Common myeloid progenitor, CD34-positive (primary cell): ENCODE measurements at regions not wholly inside any gene's neighbourhood (a gene's known extent, or its start where the extent isn't known, plus 50 kb on each side); places are given as distances from the start of the nearest gene placed in this dataset.
A peak's percentile ranks its signal among the peaks of the same experiment; 100 is the strongest.
"Not testable (repeated sequence)": the region's sequence is repeated elsewhere in the genome, so short reads cannot be mapped to it uniquely, and the experiment has no call there.

ENCODE experiments used
- CTCF ChIA-PET: fragments of 350-600 bp; sonication (Branson Sonifier 250); formaldehyde crosslinking; loops from one replicate; lab custom pipeline; 2021; ENCODE audit warnings: antibody characterized with exemption; lab: Charles Lee
- POLR2A ChIA-PET: fragments of 350-600 bp; sonication (Branson Sonifier 250); formaldehyde crosslinking; loops from one replicate; lab custom pipeline; 2021; ENCODE audit warnings: antibody characterized with exemption; lab: Charles Lee
- DNase-seq, 3 donors: peaks; one replicate each; pipeline versions ENCODE4 v3.0.0 to v3.0.0-alpha.2; 2013
- H3K27ac ChIP-seq, 2 experiments: 1 replicate in 1 of 2; 2 replicates in 1 of 2; pipeline ENCODE4 v1.7.0; 2013; ENCODE audit warnings: inconsistent platforms in 2 of 2, low read length in 2 of 2, mild to moderate bottlenecking in 2 of 2, low read depth in 1 of 2, moderate library complexity in 1 of 2; ENCODE audit not compliant: severe bottlenecking in 2 of 2, insufficient read depth in 1 of 2, poor library complexity in 1 of 2
- H3K27me3 ChIP-seq, 5 experiments: replicated peaks in 2 of 5; 1 replicate in 3 of 5; 2 replicates in 2 of 5; pipeline versions ENCODE4 v1.6.1 to v1.7.0; 2013; ENCODE audit warnings: low read length in 4 of 5, mild to moderate bottlenecking in 2 of 5, moderate library complexity in 2 of 5, inconsistent platforms in 1 of 5; ENCODE audit not compliant: insufficient read depth in 5 of 5, control insufficient read depth in 4 of 5
- H3K36me3 ChIP-seq, 4 experiments: 1 replicate in 2 of 4; 2 replicates in 2 of 4; pipeline versions ENCODE4 v1.6.1 to v1.7.0; 2013; ENCODE audit warnings: low read length in 3 of 4, control low read depth in 1 of 4, mild to moderate bottlenecking in 1 of 4; ENCODE audit not compliant: control insufficient read depth in 4 of 4, insufficient read depth in 4 of 4
- H3K4me1 ChIP-seq, 4 experiments: 1 replicate in 3 of 4; 2 replicates in 1 of 4; pipeline versions ENCODE4 v1.6.1 to v1.7.1; 2013; ENCODE audit warnings: low read length in 3 of 4, mild to moderate bottlenecking in 3 of 4, control low read depth in 1 of 4, inconsistent platforms in 1 of 4, moderate library complexity in 1 of 4; ENCODE audit not compliant: control insufficient read depth in 4 of 4, insufficient read depth in 4 of 4; ENCODE audit errors: control extremely low read depth in 1 of 4
- H3K4me3 ChIP-seq, 7 experiments: 1 replicate in 4 of 7; 2 replicates in 3 of 7; pipeline versions ENCODE4 v1.5.1 to v1.7.0; 2013; ENCODE audit warnings: mild to moderate bottlenecking in 7 of 7, low read length in 6 of 7, moderate library complexity in 6 of 7, inconsistent platforms in 2 of 7, low read depth in 2 of 7, control low read depth in 1 of 7; ENCODE audit not compliant: insufficient read depth in 4 of 7, control insufficient read depth in 1 of 7; ENCODE audit errors: extremely low read depth in 1 of 7
- H3K9me3 ChIP-seq, 5 experiments: 1 replicate in 4 of 5; 2 replicates in 1 of 5; pipeline versions ENCODE4 v1.6.1 to v1.7.1; 2013; ENCODE audit warnings: low read length in 4 of 5, mild to moderate bottlenecking in 2 of 5, inconsistent platforms in 1 of 5, low read depth in 1 of 5, moderate library complexity in 1 of 5; ENCODE audit not compliant: control insufficient read depth in 4 of 5, insufficient read depth in 2 of 5; ENCODE audit errors: control extremely low read depth in 1 of 5
- WGBS: methylation state at CpG from one replicate; pipeline ENCODE4 v1.1.5; 2013; ENCODE audit not compliant: insufficient coverage; 5-methylcytosine and 5-hydroxymethylcytosine counted together

DNA sequence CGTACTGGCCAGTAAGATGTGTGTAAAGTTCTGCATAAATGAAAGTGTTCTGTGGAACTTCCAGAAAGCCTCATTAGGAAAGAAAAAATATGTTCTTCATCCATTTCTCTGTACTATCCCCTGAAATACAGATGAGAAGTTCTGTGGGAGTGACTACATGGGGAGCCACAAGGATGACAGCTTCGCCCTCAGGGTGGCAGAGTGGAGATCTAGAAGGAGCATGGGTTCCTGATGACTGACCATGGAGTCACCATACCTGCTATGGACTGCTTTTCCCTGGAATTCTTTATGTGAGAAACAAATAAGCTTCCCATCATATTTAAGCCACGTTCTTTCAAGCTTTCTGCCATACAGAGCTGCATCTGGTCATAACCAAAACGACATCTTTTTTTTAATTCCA lies 113.9 kb upstream of the RGS1 start:
- POLR2A ChIA-PET, result no interaction called here
- Histone ChIP-seq H3K4me3 (no peak overlapping the region), H3K4me1 (peaks cover 0 to 2% (median 0%) of the 10 kb centered on the region in 4 experiments), H3K36me3 (no peaks in the 10 kb centered on the region), H3K27ac (no peak overlapping the region), H3K9me3 (no peaks in the 10 kb centered on the region), H3K27me3 (no peaks in the 10 kb centered on the region)
- CTCF ChIA-PET, result interaction anchor here (1.3 kb wide), 1 partner anchor 13 kb away, joined by 3 read pairs; no protein-coding TSS in a partner anchor
- no peak for DNase-seq
- 100% methylated on average over 1 of the region's 4 CpGs for WGBS

DNA sequence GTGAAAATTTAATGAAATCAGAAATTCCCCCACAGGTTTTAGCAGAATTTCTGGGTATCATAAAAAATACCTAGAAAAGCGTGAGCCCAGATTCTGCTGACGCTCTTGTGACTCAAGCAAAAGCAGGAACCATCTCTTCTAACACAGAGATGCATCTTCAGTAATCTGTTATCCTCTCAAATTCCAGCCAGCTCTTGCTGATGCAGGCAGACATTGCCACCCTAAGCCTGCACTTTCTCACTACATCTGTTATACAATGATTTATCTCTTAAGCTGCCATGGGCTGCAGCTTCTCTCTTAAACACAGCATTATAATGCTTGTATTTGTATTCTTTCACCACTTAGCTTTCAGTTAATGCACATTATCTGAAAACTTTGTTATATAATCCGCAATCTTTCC lies 113.0 kb upstream of the RGS1 start:
- Histone ChIP-seq H3K27me3 (no peaks in the 10 kb centered on the region), H3K4me1 (peaks cover 0 to 2% (median 0%) of the 10 kb centered on the region in 4 experiments), H3K27ac (no peak overlapping the region), H3K36me3 (no peaks in the 10 kb centered on the region), H3K9me3 (no peaks in the 10 kb centered on the region), H3K4me3 (no peak overlapping the region)
- WGBS, result 100% methylated on average over 3 of the region's 3 CpGs
- ChIA-PET CTCF (interaction anchor here (1.3 to 1.5 kb wide), 2 partner anchors 11 to 12 kb away, joined by 3 read pairs; no protein-coding TSS in a partner anchor), POLR2A (no interaction called here)
- DNase-seq, result no peak

DNA sequence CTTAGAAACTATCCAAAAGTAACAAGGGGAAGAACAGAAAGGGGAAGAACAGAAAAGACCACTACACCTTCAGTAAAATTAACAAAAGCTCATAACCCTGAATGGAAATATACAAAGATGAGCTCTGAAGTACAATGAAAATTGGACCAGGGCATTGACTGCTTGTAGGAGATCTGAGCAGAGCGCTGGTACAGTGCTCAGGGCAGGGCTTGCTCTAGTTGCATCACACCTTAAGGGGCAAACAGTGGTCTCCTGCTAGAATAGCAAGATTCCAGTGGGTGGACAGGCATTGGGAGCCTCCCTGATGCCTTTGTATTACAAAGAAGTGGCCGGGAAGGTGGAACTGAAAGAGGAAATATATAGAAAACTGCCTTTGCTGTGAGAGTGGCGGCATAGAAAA lies 111.9 kb upstream of the RGS1 start:
- Histone ChIP-seq H3K27me3 (no peaks in the 10 kb centered on the region), H3K27ac (no peak overlapping the region), H3K4me1 (peaks cover 0 to 2% (median 0%) of the 10 kb centered on the region in 4 experiments), H3K36me3 (no peaks in the 10 kb centered on the region), H3K4me3 (no peak overlapping the region), H3K9me3 (no peaks in the 10 kb centered on the region)
- CTCF ChIA-PET, result interaction anchor here (0.7 to 1.5 kb wide), 2 partner anchors 10 to 12 kb away, joined by 3 read pairs; no protein-coding TSS in a partner anchor
- POLR2A ChIA-PET, result no interaction called here
- no peak for DNase-seq
- 82% methylated on average over 3 of the region's 3 CpGs for WGBS

DNA sequence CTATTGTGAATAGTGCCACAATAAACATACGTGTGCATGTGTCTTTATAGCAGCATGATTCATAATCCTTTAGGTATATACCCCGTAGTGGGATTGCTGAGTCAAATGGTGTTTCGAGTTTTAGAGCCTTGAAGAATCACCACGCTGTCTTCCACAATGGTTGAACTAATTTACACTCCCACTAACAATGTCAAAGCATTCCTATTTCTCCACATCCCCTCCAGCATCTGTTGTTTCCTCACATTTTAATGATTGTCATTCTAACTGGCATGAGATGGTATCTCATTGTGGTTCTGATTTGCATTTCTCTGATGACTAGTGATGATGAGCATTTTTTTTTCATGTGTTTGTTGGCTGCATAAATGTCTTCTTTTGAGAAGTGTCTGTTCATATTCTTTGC lies 110.4 kb upstream of the RGS1 start:
- H3K9me3 ChIP-seq, POLR2A ChIA-PET, H3K36me3 ChIP-seq, DNase-seq, CTCF ChIA-PET, H3K4me1 ChIP-seq, H3K4me3 ChIP-seq, H3K27me3 ChIP-seq, H3K27ac ChIP-seq: not testable (repeated sequence)
- WGBS, result 100% methylated on average over 1 of the region's 4 CpGs

DNA sequence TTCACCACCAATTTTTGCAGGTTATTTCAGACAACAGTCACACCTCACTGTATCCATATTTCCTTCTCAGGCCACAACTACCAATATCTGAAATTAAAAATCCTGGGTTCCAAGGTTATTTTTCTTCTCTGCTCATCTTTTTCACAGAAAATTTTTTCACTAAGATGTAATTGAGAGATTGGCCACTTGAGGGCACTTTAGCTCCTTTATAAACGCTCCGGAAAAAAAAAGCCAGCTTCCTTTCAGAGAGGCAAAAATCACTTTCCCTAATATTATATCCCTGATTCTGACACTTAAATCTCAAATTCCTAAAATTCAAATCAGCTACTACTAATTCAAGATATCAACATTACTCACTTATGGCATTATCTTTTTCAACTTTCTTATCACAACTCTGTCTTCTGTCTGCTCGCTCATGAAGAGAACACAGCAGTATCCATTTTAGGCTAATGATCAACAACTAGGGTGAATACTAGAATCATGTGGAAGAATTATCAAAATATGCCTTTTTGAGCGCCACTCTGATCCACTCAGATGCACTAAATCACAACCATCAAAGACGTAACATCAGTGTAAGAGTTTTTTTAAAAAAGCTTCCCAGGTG lies 101.4 kb upstream of the RGS1 start:
- H3K4me1 ChIP-seq, result no peaks in the 10 kb centered on the region
- 0% methylated on average over 2 of the region's 5 CpGs for WGBS
- no peak overlapping the region for H3K4me3 ChIP-seq
- H3K36me3 ChIP-seq, result no peaks in the 10 kb centered on the region
- no peaks in the 10 kb centered on the region for H3K27me3 ChIP-seq
- DNase-seq, result peak; percentile 38 to 63 (median 44)
- ChIA-PET CTCF (interaction anchor here (0.7 to 6.0 kb wide), 26 partner anchors 11 to 668 kb away, joined by 3 to 77 read pairs (median 5); no protein-coding TSS in a partner anchor), POLR2A (interaction anchor here (0.6 kb wide), 1 partner anchor 104 kb away, joined by 5 read pairs; no protein-coding TSS in a partner anchor)
- H3K27ac ChIP-seq, result no peak overlapping the region
- H3K9me3 ChIP-seq, result no peaks in the 10 kb centered on the region

DNA sequence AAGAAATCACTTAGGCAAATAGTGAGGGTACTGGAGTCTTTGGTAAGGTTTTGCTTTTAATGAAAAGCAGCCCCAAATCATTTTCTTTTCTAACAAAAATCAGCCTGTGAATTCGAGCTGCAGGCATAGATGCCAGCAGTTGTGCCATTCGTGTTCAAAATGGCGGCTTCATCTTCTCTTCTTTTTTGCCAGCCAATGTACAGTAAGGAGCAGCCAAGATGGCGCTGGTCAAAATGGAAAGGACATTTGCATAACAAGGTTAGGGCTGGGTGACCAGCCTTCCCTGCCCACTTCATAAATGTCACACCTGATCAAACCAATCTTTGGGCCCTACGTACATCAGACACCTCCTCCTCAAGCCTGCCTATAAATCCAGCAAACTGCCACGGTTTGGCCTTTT lies 100.2 kb upstream of the RGS1 start:
- CTCF ChIA-PET, result interaction anchor here (0.9 to 6.0 kb wide), 19 partner anchors 13 to 564 kb away, joined by 3 to 77 read pairs (median 7); no protein-coding TSS in a partner anchor
- no peaks in the 10 kb centered on the region for H3K4me1 ChIP-seq
- H3K27me3 ChIP-seq, result no peaks in the 10 kb centered on the region
- POLR2A ChIA-PET, result no interaction called here
- H3K9me3 ChIP-seq, result no peaks in the 10 kb centered on the region
- no peaks in the 10 kb centered on the region for H3K36me3 ChIP-seq
- H3K4me3 ChIP-seq, result no peak overlapping the region
- 97% methylated on average over 5 of the region's 6 CpGs for WGBS
- no peak for DNase-seq
- no peak overlapping the region for H3K27ac ChIP-seq

DNA sequence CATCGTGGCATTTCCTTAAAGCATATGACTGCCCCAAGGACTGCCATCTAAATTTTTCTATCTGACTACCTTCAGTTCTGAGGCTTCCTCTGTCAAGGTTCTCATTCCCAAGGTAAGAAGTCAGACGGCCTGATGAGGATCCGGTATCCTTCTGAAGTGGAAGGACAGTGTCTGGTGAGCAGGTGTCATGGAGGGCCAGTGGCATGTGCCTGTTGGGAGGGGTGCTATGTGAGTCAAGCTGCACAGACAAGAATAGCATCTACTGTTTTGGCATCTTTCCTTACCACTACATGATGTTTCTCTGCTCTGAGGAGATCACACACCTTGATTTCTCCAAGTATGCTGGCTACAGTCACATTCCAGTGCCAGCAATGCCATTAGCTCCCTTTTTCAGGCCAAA lies 99.6 kb upstream of the RGS1 start:
- ChIA-PET POLR2A (no interaction called here), CTCF (interaction anchor here (1.1 to 6.0 kb wide), 16 partner anchors 17 to 563 kb away, joined by 3 to 77 read pairs (median 11); no protein-coding TSS in a partner anchor)
- no peak overlapping the region for H3K4me3 ChIP-seq
- no peak overlapping the region for H3K27ac ChIP-seq
- DNase-seq, result no peak
- 100% methylated on average over 1 of the region's 3 CpGs for WGBS
- peaks cover 0 to 3% (median 0%) of the 10 kb centered on the region in 5 experiments for H3K9me3 ChIP-seq
- no peaks in the 10 kb centered on the region for H3K36me3 ChIP-seq
- no peaks in the 10 kb centered on the region for H3K27me3 ChIP-seq
- H3K4me1 ChIP-seq, result no peaks in the 10 kb centered on the region
